AG20443 (cell line): ENCODE measurements at regions not wholly inside any gene's neighbourhood (a gene's known extent, or its start where the extent isn't known, plus 50 kb on each side); places are given as distances from the start of the nearest gene placed in this dataset.

Experiments used
- DNase-seq: peaks from one replicate; pipeline ENCODE4 v3.0.0; 2012; ENCODE audit warnings: low spot score, mixed read lengths

DNA sequence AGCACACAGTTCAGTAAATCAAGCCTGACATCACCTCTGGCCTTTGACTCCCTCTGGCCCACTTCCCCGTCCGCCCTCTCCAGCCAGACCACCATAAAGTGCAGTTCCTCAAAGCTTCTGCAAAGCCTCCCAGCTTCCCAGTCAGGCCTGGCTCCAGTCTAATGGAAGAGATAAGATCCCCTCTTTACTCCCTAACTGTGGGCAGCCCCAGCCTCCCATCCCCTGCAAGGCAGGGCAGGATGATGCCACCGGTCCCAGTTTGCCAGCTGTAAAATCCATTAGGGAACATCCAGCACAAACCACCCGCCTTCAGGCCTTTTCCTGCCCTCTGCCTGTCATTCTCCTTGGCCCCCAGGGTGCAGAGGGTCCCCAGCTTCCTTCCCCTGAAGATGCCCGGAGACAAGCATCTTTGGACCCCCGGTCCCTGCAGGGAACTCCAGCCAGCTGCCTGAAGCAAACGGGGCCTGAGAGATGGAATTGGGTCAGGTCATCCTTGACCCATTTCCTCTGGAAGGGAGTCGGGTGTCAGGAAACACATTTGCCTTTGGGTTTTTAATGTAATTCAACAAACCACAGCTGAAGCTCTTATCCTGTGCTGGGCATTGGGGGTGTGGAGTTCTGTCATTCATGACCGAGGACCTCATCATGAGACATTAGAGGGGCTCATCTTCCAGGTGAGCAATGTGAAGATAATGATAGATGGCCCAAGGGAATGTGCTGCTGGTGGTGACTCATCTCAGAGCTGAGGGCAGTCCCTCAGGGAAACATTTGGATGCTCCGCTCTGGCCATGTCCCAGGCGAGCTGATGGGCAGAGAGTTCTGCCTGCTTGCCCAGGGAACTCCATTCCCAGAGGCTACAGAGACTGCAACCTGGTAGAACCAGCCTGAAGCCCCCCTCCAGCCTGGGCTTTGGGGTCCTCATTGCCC is 93.8 kb upstream of the CLMN start:
- DNase-seq = no peak

DNA sequence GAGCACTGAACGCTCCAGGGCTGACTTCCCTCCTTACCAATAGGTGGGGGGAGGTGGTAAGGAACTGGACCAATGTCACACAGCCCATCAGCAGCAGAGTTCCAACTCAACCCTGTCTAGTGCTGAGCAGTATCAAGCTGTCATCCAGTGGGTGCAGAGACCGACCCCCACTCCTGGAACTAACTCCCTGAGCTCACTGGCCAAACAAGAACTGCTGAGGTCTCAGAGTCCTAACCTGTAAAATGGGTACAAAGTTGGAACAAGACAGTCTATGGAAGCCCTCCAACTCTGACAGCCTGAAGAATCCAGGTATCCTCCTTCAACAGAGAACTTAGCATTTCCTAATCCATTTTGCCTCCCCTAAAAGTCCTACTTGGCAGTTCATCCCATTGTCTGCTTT is 91.1 kb upstream of the CLMN start:
- DNase-seq = no peak

DNA sequence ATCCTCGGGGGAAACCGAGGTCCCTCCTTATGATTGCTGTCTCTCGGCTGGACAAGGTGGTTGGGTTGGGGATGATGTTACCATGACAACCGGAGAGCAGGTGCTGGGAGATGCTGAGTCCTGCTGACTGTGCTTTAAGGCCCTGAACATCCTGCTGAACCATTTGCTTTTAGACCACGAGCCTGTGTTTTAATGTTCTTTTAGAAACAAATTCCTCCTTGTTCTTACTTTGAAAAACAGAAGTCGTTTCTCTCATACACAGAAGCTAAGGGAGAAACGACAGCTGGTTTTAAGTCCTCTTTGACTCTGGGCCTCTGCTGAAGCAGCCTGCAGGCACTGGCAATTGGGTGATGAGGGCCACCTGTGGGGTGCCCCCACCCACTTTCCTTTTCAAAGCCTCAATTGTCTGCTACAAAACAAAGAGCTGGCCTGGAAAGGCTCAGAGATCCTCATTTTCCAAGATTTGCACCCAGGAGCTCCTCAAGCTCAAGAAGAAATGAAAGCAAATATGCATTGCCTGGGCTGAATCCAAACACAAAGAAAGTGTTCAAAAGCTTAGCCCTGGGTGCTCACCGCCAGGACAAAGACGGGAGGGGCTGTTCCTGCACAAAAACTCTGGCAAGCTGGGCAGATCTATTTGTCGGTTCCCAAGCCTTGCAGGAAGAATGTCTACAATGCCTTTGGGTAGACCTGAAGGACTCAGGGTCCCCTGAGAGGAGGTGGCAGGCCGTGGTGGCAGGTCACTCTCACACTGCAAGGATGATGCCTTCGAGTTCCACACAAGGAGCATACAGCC is 90.0 kb upstream of the CLMN start:
- no peak for DNase-seq

DNA sequence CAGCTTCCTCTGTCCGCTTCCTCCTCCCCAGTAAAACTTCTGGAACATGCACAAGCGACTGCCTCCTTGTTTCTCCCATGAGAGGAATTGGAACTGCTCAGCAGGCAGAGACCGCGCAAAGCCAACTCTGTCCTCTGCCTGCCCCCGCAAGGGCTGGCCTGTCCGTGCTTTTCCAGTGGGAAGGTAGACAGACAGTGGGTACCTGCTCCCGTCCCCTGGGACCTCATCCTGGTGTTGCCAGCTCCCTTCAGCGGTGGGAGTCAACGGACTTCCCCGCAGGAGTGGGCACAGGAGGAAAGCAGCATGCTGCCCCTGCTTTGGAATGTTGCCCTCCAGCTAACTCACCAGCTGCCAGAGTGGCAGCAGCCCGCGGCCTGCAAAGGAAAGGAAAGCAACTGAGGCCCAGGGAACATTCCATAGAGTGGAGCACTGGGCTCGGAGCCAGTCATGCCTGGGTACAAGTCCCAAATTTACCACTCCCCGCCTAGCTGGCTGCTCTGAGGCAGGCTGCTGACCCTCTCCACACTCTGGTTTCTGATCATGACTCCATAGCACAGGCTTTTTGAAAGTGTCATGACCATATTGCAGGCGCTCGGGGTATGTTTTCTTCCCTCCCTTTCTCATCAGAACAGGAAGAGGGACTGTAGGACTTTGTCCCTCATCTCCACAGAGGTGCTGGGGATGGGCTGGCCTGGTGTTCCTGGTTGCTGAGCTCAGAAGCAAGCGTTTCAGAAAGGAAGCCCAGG is 89.2 kb upstream of the CLMN start:
- no peak for DNase-seq

DNA sequence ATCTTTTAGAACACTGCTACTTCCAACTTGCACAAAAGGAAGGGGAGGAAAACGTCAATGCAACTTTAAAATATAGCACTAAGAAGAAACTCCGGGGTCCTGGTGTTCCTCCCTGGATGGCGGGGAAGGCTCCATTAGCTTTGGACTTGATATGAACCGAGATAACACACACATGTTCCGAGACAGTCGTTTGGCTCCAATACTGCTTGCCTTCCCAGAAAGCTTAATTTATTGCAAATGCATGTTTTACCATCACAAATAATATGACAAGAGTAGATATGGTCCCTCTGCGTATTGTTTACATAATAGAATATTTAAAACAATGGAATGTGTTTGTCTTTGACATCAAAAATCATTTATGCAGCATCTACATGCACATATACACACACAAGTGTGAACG is 87.6 kb upstream of the CLMN start:
- DNase-seq = no peak

DNA sequence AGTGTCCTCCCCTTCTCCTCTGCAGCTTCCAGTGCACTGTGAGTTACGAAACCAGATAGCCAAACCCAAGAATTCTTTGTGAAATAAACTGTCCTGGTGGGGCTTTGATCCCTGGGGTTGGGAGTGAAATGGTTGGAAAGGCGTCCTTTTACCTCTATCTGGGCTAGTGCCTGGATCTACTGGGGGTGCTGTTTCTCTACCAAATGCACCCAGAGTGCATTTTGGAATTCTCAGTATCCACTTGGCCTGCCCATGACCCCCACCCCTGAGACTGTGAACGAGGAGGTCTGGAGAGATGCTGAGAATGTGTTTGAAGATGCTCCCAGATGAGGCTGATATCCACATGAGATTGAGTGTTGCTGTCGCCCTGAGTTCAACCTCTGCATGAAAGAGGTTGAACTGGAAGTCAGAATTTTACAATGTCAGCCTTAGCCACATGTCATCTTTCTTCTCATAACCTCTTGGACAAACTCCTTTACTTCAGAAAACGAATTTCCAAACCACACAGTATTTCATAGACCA is 87.1 kb upstream of the CLMN start:
- no peak for DNase-seq

DNA sequence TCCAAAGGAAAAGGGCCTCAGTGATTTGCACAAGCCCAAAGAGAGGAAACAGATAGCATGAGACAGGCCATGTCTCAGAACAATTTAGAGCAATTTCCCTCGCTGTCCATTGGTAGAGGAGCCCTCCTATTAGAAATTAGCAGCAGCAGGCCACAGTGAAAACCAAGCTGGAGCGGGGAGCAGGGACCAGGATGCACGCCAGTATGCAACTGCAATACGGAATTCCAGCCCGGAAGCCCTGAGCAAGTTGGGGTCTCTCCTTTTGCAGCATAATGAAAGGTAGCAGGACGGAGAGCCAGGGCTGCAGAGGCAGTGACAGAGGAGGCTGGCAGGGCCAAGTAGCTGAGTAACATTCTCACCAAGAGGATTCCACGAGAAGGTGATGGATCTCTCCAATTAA is 84.9 kb upstream of the CLMN start:
- no peak for DNase-seq

DNA sequence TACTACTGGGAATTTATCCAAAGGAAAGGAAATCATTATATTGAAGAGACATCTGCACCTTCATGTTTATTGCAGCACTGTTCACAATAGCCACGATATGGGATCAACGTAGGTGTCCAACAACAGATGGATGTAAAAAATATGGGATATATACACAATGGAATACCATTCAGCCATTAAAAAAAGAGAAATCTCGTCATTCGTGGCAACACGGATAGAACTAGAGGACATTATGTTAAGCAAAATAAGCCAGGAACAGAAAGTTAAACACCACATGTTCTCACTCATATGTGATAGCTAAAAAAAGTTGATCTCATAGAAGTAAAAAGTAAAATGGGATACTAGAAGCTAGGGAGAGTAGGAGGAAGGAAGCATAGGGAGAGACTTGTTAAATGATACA is 82.9 kb upstream of the CLMN start:
- no peak for DNase-seq

DNA sequence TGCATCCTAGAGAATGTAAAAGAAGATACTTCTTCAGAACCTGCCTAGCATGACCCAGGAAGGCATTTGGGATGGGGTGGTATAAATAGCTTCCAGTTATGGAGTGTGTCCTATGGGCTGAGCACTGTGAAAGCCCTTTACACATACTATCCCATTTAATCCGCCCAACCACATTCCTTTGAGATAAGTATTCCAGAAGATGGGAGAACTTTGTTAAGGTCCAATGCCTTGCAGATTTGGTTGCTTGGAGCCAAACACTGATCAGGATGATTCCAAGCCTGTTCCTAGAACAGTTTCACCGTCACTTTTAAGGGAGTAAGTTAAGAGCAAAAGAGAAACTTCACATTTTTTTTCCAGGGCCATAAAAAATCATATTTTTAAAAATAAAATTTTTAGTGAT is 82.5 kb upstream of the CLMN start:
- DNase-seq = no peak

DNA sequence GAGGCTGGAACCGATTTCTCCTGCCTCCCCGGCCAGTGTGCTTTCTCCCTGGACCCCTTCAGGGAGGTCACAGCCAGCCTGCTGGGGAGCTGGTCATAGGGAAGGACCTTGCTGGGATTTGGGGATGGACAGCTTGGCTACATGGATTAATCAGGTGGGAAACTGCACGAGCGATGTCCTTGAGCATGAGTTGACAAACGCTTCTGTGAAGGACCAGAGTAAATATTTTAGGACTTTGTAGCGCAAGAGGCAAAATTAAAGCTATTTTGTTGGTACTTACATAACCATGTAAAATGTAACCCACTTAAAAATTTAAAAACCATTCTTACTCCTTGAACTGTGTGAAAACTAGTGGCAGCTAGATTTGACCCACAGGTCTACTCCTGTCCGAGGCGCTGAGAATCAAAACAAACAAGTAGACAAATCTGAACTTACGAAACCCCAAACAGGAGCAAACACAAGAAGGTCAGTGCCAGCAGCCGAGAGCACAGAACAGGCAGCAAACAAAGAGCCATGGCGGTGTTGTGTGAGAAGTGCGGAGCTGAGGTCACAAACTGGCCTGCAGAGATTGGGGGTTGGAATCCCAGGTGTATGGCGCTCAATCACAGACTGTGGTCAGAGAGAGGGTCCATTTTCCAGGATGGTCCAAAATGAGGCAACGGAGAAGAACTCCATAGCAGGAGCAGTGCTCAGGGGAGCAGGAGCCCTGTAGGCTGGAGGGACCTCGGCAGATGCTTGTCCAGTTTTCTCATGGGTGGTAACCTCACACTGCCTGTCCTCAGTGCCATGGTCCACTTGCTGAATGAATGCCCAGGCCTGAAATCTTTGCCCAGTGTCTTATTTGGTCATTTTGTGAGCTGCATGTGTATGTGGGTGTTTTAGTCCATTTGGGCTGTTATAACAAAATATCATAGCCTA is 79.2 kb upstream of the CLMN start:
- no peak for DNase-seq

DNA sequence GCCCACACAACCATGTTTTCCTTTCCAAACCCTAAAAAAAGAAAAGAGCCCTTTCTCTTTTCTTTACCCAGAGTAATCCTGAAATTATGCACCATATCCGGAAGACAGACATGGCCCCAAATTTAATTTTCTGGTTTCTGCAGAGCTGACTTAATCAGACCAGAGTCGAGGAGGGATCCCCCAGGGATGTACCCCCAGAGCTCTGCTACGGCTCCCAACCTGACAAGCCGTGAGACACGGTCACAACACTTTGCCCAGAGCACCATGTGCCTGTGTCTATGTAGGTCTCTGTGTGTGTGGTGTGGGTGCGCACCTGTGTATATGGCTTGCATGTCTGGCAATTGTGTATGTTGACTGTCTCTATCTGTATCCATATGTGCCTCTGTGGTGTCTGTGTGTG is 77.6 kb upstream of the CLMN start:
- DNase-seq = no peak

DNA sequence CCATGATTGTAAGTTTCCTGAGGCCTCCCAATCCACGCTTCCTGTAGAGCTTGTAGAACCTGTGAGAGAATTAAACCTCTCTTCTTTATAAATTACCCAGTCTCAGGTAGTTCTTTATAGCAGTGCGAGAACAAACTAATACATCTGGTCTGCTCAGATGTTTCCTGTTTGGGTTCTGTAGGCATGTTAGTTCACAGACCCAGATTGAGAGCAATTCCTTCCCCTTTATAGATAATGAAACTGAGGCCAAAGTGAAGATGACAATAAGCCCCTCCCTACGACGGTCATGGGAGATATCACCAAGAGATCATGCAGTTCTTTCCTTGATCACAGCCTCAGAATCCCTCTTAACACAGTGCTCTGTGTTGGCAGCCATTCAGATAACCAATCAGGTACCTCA is 76.5 kb upstream of the CLMN start:
- no peak for DNase-seq

DNA sequence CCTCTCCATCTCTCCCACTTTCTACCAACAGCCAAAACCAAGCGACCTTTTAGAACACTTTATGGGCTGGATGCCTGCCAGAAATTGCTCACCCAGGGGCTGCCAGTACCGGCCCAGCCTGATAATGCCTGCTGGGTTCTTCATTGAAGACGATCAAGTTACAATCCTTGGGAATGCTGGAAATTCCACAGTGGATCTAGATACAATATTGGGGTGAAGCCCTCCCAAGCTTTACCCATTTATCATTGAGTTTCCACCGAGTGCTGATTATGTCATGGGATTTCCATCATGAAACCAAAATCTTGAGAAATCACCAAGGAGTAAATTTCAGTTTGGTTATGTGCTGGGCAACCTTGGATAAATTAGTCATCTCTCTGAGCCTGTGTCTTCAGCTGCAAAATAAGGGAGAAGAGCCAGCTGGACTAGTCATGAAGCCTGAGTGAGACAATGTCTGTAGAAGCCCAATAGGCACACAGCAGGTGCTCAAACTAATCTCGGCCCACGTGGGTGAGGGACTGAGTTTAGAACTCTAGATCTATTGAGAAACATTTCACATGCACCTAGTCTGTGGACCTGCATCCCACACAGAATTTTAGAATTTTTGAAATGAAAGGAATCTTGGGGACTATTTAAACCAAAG is 75.5 kb upstream of the CLMN start:
- DNase-seq = no peak

DNA sequence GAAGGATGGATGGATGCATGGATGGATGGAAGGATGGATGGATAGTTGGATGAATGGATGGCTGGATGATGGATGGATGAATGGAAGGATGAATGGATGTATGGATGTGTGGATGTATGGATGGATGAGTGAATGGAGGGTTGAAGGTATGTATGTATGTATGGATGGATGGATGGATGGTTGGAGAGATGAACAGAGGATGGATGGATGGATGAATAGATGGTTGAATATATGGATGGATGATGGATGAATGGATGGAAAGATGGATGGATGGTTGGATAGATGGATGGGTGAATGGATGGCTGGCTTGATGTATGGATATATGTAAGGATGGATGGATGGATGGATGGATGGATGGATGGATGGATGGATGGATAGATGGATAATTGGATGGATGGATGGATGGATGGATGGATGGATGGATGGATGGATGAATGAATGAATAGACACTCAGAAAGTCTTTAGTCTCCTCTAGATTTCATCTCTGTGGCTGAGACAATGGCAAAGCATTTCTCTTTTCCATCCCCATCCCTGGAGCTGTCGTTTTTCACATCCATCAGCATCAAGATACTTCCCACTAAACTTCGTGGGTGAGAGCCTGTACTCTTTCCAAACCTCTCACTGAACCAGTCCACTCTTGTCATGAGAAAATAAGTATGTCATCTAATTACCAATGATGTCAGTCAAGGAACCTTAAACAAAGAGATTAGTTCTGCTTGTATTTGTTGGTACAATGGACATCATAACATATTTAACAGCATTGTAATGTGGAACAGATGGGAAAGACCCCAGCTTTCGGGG is 74.8 kb upstream of the CLMN start:
- no peak for DNase-seq

DNA sequence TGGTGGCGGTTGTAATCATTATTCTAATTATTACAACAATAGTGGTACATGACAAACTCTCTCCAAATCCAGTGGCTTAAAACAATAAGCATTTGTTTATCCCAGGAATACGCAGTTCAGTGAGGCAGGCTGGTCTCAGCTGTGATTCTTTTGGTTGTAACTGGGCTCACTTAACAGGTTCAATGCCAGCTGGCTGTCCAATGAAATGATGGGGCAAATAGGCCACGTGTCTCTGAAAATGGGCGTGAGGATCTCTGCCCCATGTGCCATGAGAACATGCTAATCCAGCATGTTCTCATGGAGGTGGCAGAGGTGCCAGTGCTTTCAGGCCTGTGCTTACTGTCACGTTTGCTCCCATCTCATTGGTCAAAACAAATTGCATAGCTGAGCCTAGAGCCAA is 73.1 kb upstream of the CLMN start:
- DNase-seq = no peak

DNA sequence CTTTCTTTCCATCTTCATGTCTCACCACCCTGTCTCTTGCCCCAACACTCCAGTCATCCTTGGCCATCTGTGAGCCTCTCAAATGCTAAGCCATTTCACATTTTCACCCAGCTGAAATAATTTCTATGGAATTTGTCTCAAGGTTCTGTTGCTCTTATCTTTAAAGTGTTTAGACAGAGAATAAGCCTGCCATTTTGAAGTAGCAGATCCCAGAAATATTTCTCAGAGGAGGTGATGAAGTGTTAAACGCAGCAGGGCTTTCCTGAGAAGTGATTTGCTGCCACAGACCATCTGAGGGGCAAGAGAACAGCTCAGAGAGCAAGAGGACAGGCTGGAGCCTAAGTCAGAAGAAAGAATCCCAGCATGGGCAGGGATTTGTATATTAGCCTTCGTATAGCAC is 71.6 kb upstream of the CLMN start:
- DNase-seq = no peak

DNA sequence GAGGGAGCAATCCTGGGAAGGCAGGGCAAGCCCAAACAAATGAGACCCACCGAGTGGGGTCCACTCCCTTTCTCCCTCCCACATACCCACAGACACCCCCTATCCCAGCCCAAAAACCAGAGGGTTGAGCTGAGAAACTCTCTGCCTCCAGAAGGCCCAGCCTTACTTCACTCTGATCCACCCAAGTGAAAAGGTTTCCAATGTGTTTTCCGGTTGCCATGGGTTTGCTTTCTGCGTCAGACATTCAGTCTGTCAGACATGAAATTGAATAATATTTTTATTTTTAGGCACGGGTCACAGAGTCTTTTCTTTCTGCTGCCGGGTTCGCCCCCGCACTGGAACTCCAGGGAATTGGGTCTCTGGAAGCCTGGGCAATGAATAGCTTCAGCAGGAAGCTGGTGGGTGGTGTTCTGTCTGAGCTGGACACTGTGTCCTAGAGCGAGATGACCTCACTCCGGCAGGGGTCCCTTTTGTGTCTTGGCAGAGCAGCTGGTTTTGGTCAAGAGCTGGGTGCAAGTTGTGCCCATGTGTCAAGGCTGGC is 69.8 kb upstream of the CLMN start:
- DNase-seq = no peak

DNA sequence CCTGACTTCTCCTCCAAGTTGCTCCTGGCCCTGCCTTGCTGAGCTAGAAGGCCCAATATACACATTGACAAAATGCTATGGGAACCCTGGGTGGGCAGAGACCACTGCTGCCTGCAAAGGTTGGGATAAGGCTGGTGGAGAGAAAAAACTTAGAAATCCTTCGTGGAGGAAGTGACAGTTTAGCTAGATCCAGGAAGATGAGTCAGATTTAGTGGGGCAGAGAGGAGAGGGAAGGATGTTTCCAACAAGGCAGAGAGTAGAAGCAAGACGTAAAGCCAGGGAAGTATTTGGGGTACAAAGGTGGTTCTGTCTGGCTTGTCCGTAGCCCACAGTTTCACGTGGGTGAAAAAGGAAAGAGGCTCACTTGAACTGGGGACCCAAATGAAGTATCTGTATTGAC is 69.0 kb upstream of the CLMN start:
- no peak for DNase-seq

DNA sequence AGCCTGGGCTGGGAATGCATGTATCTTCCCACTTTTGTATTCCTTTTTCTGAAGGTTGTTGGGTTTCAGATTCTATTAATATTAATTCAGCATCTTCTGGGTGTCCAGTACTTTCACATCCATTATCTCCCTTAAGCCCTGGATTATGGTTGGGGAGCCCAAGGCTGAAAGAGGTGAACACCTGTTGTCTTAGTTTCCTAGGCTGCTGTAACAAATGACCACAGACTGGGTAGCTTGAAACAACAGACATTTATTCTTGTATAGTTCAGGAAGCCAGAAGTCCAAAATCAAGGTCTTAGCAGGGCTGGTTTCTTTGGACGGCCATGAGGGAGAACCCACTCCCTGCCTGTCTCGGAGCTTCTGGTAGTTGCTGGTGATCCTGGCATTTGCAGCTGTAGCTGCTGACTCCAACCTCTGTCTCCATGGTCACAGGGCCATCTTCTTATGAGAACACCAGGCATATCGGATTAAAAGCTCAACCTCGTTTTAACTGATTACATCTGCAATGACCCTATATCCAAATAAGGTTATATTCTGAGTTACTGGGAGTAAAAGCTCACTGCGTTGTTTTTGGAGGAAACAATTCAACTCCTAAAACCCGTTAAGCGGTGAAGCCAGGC is 68.2 kb upstream of the CLMN start:
- DNase-seq = no peak
